Retinal pigment epithelial cell (primary cell): ENCODE measurements at regions not wholly inside any gene's neighbourhood (a gene's known extent, or its start where the extent isn't known, plus 50 kb on each side); places are given as distances from the start of the nearest gene placed in this dataset.

Source experiments
- DNase-seq: peaks from one replicate; pipeline ENCODE4 v3.0.0-alpha.2; 2010; ENCODE audit warnings: low read depth
- H3K4me3 ChIP-seq: 2 replicates; pipeline ENCODE4 v1.5.1; 2011; ENCODE audit warnings: mild to moderate bottlenecking, low read length, control low read depth, moderate library complexity
- CTCF ChIP-seq: conservative IDR thresholded peaks from 2 replicates; pipeline ENCODE4 v1.5.1; 2011; ENCODE audit warnings: low read depth, low read length, control low read depth, inconsistent platforms

- no peak for DNase-seq
- TF ChIP-seq CTCF: no peak
- no peak overlapping the region for H3K4me3 ChIP-seq
Observed at GRCh38 chr11:12611352-12611751, 62.9 kb upstream of the TEAD1 start.

DNA sequence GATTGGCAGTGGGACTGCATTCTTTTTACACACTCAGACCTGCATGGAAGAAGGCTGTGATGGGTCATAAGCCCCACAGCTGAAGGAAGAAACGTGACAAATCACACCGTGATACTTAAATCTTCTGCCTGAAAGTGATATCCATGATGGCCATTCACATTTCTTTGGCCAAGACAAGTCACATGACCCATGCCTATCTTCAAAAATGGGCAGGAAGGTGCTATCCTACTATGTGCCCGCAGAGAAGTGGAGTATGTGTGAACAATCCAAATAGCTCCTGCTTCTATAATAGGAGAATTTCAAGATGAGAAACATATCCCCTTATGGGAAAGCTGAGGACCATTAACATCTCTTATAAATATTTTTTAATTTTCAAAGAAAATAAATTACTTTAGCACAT, 56.6 kb upstream of the TEAD1 start:
- DNase-seq: no peak
- no peak overlapping the region for H3K4me3 ChIP-seq
- no peak for TF ChIP-seq CTCF

DNA sequence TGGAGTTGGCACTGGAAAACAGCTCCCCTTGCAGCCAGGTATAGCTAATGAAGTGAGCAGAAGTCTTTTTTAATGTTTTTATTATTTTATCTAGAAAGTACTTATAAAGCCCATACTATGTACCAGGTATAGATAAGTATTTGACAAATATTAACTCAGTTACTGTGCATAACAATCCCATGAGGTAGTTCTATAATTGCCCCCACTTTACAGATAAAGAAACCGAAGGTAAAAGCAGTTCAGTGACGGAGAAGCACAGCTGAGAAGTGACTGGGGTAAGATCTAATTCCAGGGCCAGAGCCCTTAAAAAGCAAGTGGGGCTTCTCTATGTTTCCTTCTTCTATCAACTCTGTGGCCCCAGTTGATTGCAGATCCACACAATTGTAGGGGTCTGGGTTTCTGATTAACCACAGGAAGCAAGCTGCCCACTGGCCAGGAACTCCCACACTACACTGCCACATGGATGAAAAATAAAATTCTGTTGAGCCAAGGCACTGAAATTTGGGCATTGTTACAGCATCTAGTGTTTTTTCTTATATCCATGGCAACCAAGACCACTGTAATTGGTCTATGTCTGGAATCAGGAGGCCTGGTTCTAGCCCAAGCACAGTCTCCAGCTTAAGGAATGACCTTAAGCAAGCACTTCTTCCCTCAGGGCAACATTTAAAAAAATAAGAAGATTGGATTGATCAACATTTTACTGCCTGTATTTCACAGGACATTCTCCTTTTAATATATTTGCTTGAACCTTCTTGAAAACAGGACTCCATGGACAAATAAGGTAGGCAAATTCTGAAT, 55.3 kb upstream of the TEAD1 start:
- no peak overlapping the region for H3K4me3 ChIP-seq
- TF ChIP-seq CTCF: no peak
- DNase-seq: no peak

DNA sequence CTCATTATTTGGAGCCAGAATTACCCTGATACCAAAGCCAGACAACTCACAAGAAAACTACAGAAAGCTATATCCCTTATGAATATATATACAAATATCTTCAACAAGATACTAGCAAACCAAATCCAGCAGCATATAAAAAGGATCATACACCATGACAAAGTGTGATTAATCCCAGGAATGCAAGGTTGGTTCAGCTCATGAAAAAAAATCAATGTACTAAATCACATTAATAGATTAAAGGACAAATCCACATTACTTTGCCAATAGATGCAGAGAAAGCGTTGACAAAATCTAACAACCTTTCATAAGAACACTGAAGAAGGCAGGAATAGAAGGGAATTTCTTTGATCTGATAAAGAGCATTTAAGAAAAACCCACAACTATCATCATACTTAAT, 50.4 kb upstream of the TEAD1 start:
- no peak for DNase-seq
- no peak for TF ChIP-seq CTCF

More for the DNA sequence above, 50.4 kb upstream of the TEAD1 start:
- H3K4me3 ChIP-seq: no peak overlapping the region
